ENCODE measurements at regions not wholly inside any gene's neighbourhood (a gene's known extent, or its start where the extent isn't known, plus 50 kb on each side); places are given as distances from the start of the nearest gene placed in this dataset.

DNA sequence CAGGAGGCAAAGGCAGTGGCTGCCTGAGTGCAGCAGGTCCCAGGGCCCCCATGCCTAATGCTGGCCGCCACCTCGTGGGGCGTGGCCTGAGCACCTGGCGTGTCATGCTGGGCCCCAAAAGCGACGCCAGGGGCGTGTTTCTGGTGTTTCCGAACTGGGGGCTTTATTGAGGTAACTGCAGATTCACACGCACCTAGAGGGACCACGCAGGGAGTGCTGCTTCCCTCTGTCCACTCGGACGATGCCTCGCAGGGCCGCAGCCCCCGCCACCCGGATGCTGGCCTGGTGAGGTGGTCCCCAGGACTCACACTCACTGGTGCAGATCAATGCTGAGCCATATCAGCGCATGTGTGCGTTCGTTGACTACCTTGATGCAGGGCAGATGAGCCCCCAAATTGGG is 736.2 kb downstream of the BRD1 start:
- DNase-seq: no peak

GRCh38 chr22:49090853-49091135 is 736.9 kb downstream of the BRD1 start:
- no peak for DNase-seq

- no peak for DNase-seq
Observed at GRCh38 chr22:49090061-49090852, 737.4 kb downstream of the BRD1 start.

GRCh38 chr22:49088801-49089791 is 738.6 kb downstream of the BRD1 start:
- DNase-seq: no peak

DNA sequence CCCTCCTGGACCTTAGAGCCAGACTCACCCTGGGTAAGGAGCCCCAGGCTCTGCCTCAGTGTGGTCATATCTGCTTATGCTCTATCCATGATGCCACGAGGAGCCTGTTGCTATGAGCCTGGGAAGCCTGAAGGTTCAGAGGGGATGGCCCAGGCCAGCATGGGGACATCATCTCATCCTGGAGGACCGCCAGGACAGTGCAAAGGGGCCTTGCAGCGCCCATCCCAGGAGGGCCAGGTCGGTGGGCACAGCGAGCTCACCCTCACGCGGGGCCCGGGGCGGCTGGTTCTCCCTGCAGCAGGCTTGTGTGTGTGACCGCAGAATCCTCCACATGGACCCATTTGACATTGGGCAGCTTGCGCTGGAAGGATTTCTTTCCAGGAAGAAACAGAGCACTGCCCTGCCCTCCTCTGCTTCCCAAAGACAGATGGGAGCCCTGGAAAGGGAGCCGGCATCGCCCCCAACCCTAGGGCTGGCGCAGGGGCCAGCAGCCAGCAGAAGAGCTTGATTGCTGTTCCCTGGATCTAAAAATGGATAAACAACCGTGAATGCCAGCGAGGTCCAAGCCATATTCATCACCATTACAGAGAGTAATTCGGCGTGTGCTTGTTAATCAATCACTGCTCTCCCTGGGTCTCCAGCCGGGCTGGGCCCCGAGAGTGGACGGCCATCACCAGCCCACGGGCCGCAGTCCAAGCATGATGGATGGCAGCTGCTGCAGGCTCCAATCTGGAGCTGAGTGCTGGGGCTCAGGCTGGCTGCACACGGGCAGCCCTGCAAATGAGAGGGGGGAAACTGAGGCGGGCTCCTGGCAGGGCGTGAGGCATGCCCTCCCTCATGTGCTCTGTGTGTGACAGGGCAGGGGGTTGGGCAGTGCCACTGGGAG is 739.7 kb downstream of the BRD1 start:
- no peak for DNase-seq

DNA sequence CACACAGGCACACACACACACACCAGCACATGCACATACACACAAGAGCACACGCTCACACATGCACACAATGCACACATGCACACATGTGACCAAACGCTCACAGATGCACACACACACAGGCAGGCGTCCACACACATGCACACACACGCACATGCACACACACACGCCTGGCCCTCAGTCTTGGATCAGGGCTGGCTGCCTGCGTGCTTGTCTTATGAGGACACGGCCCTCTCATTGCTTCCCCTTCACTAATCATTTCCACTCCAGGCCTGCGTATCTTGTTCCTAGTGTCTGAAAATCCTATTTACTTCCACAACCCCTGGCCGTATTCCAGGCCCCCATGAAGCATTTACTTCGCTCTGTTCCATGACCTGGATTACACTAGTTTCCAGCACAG is 740.5 kb downstream of the BRD1 start:
- DNase-seq: no peak

- DNase-seq: no peak
Observed at GRCh38 chr22:49086606-49087157, 741.0 kb downstream of the BRD1 start.

DNA sequence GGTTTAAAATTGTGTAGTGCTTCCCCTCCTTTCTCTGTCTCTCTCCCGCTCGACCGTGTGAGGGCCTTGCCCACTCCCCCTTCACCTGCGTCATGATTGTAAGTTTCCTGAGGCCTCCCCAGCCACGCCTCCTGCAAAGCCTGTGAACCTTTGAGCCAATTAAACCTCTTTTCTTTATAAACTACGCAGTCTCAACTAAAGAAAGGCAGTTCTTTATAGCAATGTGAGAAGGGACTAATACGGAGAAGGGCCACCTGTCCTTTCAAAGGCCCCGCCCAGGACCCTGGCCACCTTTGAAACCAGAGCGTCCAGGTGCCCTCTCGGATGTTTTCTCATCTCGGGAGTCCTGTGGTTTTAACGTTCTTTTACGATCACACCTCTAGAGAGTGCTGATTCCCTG is 741.5 kb downstream of the BRD1 start:
- DNase-seq: no peak

DNA sequence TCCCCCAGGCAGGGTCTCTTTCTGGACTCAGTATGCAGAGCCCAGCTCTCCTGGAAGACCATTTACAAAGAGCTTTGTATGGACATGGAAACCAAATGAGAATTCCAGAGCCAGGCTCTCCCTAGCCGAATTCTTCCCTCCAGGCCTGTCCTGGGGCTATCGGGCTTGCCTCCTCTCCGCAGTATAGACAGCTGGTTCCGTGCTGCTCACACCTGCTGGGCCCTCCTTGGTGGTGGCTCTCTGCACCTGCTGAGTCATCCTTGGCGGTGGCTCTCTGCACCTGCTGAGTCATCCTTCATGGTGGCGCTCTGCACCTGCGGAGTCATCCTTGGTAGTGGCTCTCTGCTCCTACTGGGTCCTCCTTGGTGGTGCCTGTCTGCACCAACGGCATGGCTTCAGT is 743.5 kb downstream of the BRD1 start:
- DNase-seq: no peak

DNA sequence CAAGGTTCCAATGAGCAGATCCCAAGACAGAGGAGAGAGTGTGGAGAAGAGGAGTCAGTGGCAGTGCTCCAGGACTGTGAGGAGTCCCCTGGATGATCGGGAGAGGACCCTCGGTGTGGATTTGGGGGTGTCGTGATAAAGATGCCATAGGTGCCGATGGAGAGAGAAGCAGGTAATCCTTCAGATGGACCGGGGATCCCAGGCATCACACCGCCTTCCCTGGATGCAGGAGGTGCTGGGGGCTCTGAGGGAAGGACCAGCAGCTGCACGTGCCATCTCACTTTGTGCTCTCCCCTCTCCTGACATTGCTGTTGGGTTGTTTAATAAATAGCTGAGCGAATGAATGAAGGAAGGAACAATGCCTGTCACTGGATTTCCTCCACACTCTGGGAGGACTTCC is 744.1 kb downstream of the BRD1 start:
- DNase-seq: no peak

DNA sequence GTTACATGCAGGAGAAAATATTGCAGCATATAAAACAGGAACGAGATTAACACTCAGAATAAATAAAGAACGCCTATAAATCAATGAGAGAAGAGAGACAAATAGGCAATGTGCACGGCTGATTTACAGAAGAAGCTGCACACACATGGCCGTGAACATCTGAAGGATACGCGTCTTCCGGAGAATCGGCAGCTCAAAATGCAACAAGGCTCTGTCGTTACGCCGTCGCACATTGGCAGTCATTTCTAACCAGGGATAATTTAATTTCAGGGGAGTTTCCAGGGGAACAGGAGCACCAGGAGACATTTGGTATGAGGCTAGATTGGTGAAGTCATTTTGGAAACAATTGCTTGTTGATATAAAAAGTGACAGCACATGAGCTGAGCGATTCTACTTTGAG is 745.2 kb downstream of the BRD1 start:
- no peak for DNase-seq

- no peak for DNase-seq
Observed at GRCh38 chr22:49081926-49082325, 745.7 kb downstream of the BRD1 start.

DNA sequence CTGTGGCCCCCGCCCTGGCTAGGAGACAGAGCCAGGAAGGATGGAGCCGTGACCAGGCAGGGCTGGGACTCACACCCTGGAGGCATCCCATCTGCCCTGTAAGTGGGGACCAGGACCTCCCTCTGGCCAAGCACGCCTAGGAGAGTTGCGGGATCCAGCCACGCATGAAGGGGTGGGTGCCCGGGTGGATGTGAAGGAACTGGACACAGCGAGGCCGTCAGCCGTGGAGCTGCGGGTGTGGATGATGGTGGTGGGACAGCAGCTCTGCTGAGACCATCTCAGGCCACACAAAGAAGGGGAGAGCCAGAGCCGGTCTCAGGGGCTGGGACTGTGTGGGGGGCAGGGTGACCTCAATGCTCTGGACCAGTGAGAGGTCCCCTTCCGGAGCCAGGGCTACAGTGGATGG is 746.4 kb downstream of the BRD1 start:
- no peak for DNase-seq

- no peak for DNase-seq
Observed at GRCh38 chr22:49080631-49081030, 747.0 kb downstream of the BRD1 start.

DNA sequence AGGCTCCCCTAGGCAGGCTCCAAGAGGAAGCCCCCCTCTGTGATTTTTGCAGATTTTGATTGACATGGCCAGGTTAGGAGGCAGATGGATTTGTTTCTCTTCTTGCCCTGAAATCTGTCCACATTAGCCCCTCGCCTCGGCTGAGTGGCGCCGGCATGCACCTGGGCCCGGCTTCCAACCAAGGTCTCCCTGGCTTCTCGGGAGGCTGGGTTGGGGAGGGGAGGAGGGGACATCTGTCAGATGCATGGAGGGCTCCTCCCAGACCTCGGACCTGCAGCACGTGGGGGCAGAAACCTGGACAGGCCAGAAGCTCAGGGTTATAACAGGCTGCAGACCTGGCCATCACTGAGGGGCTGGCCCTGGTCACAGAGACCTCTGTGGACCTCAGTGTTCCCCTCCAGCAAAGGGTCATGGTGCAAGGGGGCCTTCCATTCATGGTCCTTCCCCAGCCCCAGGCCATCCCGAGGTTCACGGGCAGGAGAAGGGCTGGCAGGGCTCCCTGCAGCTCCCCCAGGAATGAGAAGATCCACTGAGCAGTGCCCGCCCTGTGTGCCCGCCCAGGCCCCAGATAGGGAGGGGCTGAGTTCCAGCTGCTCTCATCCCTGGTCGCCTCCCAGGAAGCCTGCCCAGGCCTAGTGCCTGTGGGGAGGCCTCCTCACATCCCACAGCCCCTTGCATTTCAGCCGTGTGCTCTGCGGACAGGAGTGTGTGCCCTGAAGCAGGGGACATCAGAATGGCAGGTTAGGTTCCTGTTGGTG is 747.8 kb downstream of the BRD1 start:
- no peak for DNase-seq

GRCh38 chr22:49079027-49079725 is 748.5 kb downstream of the BRD1 start:
- DNase-seq: no peak

DNA sequence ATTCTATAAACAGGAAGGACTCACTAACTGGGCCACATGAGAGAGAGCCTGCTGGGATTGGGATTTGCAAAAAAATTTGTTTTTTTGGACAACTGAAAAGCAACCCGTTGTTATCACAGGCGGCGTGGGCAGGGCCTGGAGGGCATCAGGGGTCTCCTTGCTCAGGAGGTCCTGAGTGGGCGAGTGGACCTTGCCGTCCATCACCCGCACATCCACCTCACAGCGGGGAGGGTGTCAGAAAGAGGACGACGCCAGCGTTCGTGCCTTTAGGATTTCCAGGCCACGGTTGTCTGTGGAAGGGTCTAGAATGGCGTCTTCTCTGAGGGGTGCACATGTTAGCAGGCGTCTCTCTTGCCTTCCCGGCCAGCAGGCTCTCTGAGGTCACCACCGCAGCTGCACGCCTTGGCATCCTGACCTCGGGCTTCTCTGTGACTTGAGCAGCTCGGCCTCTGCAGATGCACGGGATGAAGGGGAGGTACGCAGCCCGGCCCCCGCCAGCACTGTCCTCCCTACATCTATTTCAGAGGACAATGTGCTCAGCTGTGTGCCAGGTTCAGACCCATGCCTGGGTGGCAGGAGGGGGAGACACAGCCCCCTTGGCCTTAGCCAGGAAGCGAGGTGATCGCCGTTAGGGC is 749.5 kb downstream of the BRD1 start:
- no peak for DNase-seq

DNA sequence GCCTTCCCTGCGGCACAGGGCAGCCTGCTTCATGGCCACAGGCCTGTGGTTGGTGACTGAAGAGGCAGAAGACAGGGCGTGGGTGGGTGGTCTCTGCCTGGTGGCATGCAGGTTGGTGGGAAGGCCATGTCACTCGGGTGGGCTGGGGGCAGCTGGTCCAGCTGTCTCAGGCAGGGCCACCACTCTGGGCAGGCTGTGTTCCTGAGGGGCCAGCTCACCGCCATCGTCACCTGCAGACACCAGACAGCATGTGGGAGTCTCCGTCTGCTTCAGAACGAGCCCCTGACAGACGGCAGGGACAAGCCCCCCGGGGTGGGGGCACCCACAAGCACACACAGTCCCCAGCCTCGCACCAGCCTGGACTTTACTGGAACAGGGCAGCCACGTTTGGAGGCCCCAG is 750.1 kb downstream of the BRD1 start:
- DNase-seq: no peak

DNA sequence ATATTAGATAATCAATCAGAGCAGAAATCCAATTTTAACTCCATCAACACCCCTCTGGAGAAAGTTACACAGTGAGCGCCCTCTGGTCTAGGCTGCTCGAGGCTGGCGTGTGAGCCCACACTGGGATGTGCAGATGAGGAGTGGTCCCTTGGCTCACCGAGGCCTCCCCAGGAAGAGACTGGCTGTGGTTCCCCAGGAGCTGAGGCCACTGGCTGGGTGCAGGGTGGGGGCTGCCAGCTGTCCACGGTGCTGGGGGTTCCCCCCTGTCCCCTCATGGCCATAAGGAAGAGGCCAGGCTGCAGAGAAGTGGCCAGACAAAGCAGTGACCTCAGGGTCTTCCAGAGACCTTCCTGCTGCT is 750.7 kb downstream of the BRD1 start:
- no peak for DNase-seq

- DNase-seq: no peak
Observed at GRCh38 chr22:49076300-49077035, 751.2 kb downstream of the BRD1 start.

Data from CD4-positive, alpha-beta T cell treated with Interleukin-17A for 4 hours (primary cell).